ENCODE measurements at regions not wholly inside any gene's neighbourhood (a gene's known extent, or its start where the extent isn't known, plus 50 kb on each side); places are given as distances from the start of the nearest gene placed in this dataset.
"Not testable (repeated sequence)": the region's sequence is repeated elsewhere in the genome, so short reads cannot be mapped to it uniquely, and the experiment has no call there.

DNA sequence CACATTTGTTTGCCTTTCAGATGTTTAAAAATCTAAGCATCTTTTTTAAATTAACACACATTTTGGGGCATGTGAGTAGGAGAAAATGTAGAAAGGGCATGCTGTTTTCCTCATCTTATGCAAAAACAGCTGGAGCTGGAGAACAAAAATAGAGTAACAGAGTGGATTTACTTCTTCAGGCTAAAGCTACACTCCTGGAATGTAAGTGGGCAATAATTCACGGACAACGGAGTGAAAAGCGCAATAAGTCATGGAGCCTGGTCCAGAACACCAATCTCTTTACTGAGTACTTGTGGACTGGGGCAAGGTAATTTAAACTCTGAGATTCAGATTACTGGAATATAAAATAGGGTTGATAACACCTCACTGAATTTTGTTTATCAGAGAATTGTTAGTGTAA lies 1018.8 kb upstream of the HS3ST1 start:
- no peak for DNase-seq (ENCODE audit: low read depth)

DNA sequence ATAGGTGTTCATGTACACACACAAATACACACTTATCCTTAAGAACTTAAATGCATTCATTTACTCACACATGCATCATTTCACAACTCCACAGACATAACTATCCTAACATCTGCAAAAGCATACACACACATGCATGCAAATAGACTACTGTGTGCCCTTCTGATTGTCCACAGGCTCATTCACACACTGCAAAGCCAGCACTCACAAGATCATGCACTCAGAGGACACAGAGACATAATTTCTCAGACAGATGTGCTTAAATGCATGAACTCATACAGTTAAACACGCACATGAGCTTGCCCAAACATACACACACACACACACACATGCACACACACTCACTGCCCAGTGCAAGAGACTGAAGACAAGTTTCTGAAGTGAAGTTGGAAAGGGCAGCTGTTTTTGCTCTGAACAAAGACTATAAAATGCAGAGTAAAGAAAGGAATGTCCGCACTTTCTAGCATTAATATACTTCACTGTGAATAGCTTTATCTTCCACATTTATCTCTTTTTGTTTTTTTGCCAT lies 1018.0 kb upstream of the HS3ST1 start:
- DNase-seq (ENCODE audit: low read depth), result no peak

DNA sequence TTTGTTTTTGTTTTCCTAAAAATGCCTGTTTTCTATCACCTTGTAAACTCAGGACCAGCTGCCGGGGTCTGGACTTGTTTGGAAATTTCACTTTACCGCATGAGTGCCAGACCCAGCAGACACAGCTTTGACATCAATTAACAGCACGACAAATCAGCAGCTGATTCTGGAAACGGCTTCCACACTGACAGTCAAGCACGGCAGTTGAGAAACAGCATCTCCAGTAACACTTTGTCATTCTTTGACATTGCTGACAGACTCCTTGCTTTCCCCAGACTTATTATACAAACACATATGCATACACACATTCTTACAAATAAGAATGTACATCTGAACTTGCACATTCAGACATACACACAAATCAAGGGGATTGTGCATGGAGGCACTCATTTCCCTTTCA lies 1017.6 kb upstream of the HS3ST1 start:
- DNase-seq (ENCODE audit: low read depth), result no peak

DNA sequence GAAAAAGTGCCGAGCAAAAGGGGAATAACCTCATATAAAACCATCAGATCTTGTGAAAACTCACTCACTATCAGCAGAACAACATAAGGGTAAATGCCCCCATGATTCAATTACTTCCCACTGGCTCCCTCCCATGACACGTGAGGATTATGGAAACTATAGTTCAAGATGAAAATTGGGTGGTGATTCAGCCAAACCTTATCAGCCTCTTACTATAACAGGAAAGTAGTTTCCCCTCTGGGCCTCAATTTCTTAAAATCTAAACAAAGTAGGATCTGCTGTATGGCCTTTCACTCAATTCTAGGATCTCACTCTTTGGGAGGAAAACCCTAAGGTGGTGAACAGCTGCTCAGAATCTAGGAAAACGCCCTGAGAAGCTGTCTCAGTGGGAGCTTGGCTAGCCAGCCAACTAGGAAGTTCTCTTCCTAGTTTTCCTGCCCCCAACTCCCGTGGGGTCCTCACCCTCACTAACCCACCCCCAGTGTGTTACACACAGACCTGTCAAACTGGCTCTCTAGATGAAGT lies 1017.1 kb upstream of the HS3ST1 start:
- DNase-seq (ENCODE audit: low read depth), result no peak

DNA sequence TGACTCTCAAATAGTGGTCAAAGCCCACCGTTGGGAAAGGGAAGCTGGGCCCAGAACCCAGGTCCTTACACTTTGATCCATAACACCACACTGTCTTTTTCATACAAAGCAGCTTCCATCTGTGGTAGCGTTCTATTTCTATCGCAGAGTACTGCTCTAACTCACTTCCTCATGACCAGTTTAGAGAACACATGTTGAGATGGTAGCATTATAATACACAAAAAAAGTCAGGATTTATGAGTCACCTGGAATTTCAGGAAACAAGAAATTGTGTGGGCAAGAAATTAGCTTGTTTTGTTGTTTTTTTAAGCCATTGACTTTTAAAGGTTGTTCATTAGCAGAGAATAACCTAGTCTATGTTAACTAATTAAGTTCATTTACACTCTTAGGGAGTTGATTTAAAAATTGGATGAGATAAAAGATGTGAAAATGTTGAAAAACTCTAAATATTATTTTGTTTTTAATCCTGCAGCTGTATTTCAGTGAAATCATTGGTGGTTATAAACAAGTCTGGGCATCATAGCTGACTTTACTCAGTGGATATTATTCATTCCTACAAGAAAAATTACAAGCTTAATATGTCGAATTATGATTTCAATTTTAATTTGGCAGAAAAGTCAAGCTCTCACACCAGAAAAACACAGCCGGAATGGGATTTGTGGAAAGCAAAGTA lies 1011.1 kb upstream of the HS3ST1 start:
- DNase-seq (ENCODE audit: low read depth), result no peak

DNA sequence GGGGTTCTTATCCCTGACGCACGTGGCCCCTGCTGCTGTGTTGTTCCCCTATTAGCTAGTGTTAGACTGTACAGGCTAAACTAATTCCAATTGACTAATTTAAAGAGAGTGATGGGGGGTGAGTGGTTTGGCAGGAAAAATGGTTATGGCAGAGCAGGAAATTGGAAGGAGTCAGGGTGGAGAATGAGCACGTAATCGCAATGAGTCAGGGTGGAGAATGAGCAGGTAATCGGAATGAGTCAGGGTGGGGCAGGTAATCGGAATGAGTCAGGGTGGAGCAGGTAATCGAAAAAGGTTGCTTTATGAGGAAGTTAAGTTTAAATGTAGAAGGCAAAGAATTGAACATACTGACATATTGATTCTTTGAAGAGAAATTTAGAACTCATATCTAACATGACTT lies 1002.6 kb upstream of the HS3ST1 start:
- DNase-seq (ENCODE audit: low read depth), result not testable (repeated sequence)

DNA sequence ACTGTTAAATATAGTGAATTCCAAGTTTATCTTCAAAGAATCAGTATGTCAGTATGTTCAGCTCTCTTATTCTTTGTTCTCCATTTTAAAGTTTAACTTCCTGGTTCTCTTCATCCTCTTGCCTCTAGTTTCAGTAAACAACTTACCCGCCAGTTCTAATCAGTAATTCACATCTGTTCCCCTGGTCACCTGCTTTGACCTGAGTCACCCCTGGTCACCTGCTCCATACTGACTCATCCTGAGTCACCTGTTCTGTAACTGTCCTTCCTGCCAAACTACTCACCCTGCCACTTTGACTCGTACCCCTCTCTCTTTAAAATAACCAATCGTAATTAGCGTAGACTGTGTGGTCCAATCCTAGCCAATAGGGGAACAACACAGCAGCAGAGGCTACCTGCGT lies 992.7 kb upstream of the HS3ST1 start:
- no peak for DNase-seq (ENCODE audit: low read depth)

DNA sequence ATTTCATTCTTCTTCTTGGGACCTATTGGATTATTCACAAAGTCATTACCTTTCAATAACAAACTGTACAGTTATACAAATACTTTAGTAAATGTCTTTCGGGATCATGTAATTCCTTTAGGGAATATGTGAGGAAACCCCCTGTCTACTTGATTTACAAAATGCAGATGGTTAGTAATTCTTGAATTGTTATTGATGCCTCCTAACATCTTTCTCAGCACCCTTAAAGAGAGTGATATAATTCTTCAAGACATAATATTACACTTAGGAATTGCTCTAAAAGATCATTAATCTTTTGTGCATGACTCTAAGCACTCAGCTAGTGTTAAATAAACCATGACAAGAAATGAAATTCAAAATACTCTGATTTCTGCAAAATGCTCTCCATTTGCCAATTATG lies 988.1 kb upstream of the HS3ST1 start:
- DNase-seq (ENCODE audit: low read depth), result no peak

DNA sequence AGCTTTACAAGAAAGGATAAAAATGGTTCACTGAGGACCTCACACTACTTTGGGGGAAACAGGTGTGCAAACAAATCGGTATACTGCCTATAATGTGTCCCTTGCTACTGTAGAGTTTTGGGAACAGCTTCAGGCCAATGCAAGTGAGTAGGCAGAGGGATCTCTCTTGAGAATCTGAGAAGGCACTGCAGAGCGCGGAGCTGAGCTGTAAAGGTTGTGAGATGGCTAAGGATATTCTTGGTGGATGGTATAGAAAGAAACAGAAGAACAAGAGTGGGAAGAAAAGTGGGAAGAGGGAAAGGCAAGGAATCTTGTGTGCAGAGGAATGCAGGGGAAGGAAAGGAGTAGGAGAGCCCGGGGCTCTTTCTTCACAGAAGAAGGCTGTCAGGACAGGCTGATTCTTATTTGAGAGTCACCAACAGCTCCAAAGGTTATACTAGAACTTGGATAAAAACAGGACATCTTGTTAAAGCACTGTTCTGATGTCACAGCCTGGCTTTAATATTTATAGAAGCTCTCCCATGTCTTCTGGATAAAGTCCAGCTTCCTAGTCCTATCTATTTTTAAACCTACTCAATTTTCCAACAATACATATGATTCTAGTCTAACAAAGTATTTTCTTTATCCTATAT lies 985.6 kb upstream of the HS3ST1 start:
- no peak for DNase-seq (ENCODE audit: low read depth)

DNA sequence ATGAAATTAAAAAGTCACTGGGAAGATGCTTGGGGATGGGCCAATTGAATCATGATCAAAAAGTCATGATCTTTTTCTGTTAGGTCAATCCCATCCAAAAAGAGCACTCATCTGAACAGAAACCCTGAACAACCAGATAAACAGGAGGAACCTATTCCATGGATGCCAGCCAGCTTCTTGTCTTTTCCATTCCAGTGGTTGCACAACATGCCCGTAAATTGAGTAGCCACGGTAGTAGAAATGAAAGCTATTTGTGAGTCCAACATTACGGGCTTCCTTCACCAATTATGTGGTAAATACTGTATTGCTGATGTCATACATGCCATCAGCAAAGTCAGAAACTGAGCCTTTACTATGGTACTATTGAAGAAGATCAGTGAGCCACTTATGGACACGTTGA lies 982.4 kb upstream of the HS3ST1 start:
- DNase-seq (ENCODE audit: low read depth), result no peak

DNA sequence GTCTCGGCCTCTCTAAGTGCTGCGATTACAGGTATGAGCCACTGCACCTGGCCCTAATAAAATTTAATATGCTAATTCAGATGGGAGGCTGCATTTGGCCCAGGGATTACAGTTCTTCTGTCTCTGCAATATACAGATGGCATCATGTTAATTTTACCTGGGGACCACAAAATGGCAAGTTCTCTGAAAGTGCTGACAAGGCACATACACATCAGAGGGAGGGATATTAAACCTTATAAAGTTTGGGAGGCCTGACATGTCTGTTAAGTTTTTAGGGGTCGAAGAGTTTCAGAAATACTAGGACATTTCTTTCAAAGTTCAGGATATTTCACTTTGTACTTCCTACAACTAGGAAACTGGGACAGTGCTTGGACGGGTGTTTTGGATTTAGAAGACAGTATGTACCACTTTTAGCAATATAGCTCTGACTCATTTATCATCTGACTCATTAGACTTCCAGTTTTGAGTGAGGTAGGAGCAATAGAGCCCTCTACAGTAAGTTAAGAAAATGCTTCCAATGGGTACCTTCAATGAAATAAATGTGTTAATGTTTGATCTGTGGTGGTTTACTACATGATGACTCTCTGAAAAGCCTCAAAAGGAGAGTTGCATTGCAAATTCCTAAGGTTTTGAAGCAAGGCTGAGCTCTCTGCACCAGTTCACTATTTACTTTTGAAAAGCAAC lies 981.0 kb upstream of the HS3ST1 start:
- DNase-seq (ENCODE audit: low read depth), result no peak

DNA sequence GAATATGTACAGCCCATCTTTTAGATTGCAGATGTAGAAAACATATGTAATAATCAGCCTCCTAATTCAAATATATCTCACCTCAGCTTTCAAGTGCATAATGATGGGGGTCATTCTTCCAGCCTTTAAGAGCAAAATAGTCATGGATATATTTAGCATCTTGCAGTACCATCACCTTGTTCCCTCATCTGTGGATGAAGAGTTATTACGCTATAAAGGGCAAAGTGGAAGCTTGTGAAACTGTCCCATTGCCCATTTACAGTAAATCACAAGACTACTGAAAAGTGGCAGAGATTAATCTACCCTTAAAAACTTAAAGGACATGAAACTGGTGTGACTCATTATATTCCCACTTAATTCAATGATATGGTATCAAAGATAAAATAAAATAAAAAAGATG lies 979.7 kb upstream of the HS3ST1 start:
- DNase-seq (ENCODE audit: low read depth), result no peak

DNA sequence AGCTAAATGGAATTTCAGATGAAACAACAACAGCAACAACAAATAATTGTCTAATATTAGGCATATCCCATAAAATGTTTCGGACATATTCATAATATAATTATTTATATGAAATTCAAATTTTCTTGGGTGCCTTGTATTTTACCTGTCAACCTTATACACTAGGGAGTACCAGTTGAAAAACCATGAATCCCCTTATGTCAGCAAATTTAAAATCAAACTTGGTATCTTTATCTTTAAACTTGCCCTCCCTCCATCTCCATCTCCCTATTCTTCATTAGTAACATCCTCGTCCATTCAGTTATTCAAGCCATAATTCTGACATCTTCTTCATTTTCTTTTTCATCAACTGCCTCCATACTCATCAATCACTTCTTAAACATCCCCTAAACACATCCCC lies 974.5 kb upstream of the HS3ST1 start:
- DNase-seq (ENCODE audit: low read depth), result no peak

DNA sequence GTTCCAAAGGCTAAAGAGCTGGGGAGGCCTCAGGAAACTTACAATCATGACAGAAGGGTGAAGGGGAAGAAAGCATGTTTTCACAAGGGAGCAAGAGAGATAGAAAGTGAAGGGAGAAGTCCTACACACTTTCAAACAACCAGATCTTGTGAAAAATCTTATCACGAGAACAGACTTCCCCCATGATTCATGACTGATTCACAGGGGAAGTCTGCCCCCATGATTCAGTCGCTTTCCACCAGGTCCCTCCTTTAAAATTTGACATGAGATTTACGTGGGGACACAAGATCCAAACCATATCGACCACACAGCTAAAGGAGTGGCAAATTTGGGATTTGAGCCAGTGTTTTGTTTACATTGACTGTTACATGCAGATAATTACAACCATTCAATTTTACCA lies 971.1 kb upstream of the HS3ST1 start:
- no peak for DNase-seq (ENCODE audit: low read depth)

DNA sequence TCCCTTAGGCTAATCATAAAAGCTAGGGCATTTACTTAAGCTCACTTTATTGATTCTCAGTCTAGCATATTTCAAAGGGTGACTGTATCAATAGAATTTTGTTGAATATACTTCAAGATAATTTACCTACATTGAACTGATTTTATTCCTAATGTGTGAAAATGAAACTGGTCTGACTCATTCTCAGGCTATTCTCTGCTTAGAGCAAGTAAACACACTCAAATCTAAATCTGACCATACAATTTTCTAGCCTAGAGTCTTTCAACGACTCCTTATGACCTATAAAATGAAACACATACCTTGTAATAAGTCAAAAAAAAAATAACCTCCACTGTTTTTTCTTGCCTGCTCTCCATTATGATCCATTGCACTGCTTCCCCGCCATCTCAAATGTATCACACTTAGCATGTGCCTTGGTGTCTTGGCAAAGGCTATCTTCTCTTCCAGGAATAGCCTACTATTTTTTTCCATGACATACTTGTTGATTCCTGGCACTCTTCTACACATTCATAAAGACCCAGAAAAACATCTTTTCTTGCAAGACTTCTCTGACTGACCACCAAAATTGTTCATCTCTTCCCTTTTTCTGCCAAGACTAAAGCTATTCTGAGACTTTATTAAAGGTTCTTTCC lies 965.1 kb upstream of the HS3ST1 start:
- DNase-seq (ENCODE audit: low read depth), result no peak

DNA sequence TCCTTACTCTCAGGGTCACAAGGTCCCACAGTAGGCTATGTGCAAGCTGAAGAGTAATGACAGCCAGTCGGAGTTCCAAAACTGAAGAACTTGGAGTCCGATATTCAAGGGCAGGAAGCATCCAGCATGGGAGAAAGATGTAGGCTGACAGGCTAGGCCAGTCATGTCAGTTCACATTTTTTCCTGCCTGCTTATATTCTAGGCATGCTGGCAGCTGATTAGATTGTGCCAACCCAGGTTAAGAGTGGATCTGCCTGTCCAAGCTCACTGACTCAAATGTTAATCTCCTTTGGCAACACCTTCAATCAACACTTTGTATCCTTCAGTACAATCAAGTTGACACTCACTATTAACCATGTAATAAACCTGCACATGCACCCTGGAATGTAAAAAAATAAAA lies 960.9 kb upstream of the HS3ST1 start:
- DNase-seq (ENCODE audit: low read depth), result no peak

DNA sequence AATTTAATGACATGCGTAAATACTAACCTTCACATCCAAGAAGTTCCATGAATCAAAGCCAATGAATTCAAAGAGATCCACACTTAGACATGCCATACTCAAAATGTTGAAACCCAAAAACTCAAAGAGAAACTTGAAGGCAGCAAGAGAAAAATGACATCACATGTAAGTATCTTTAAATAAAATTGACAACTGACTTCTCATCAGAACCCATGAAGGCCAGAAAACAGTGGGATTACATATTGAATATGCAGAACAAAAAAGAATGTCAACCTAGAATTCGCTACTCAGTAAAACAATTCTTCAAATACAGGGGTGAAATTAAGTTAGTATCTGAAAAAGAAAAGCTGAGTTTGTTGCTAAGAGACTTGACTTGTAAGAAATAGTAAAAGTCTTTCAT lies 953.9 kb upstream of the HS3ST1 start:
- no peak for DNase-seq (ENCODE audit: low read depth)

DNA sequence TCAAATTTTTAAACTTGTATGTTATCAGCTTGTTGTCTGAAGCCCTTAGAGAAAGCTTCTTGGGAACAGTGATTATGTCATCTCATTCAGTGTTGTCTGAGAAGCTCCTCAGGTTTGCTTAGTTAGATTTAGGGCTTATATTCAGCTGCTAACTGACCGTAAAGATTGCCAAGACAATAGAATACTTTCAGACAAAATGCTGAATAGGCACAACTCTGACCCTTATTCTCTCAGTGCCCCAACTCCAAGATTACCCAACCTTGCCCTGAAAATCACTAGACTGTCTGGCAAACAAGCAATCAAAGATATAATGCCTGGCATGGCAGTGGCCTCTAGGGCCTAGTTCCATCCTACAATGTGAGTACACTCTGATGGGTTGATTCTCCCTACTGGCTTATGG lies 950.5 kb upstream of the HS3ST1 start:
- no peak for DNase-seq (ENCODE audit: low read depth)

DNA sequence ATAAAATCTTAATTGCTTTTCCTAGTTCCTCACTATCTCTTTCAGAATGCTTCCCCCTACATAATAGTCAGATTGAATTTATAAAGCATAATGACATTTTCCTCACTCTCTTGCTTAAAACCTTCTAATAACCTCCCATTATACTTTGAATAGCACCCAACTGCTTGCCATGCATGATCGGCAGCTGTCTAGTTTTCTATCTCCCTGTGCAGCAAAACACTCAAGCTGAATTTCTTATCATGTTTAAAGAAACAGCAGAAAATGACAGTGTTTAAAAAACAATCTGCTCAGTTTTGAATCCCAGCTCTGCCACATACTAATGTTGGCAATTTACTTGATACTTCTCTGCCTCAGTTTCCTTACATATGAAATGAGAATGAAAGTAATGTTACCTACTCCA lies 947.1 kb upstream of the HS3ST1 start:
- no peak for DNase-seq (ENCODE audit: low read depth)

DNA sequence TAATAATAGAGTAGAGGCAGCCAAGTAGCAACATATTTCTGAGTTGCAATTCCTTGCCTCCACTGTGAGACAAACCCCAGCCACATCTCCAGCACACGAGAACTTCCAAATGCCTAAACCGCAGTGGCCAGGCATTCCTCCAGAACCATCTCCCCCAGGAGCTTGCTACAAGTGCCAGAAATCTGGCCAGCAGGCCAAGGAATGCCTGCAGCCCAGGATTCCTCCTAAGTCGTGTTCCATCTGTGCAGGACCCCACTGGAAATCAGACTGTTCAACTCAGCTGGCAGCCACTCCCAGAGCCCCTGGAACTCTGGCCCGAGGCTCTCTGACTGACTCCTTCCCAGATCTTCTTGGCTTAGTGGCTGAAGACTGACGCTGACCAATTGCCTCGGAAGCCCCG lies 937.2 kb upstream of the HS3ST1 start:
- not testable (repeated sequence) for DNase-seq (ENCODE audit: low read depth)

DNA sequence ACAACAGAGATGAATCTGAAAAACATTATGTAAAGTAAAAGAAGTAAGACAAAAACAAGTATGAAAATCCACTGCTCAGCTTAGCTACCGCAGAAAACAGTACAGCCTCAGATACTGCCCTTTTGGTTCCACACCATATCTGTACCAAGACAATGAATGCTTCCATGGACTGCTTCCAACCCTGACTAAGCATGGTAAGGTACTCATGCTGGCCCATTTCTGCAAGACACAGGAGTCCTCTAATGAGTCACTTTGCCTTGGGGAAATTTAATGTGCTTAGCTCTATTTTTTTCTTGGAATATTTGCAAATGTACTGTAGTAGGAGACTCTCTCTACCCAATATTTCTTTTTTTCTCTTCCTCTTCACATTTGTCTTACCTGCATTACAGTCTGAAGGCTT lies 931.7 kb upstream of the HS3ST1 start:
- DNase-seq (ENCODE audit: low read depth), result no peak

DNA sequence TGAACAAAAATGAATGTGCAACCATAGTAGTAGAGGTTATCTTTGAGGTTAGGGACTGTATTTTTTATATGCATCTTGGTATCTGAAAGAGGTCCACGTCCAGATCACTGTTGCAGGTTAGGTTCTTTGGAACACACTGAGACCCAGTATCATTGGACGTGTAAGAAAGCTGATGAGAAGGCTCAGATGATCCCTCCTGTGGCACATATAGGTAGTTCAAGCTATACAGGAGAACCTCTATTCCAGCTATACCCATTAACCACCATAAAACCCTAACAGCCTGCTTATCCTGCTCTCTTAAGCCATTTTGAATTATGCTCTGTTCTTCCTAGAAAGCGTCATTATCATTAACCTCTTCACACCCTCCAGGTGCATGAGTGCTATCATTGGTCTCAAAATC lies 930.7 kb upstream of the HS3ST1 start:
- no peak for DNase-seq (ENCODE audit: low read depth)

DNA sequence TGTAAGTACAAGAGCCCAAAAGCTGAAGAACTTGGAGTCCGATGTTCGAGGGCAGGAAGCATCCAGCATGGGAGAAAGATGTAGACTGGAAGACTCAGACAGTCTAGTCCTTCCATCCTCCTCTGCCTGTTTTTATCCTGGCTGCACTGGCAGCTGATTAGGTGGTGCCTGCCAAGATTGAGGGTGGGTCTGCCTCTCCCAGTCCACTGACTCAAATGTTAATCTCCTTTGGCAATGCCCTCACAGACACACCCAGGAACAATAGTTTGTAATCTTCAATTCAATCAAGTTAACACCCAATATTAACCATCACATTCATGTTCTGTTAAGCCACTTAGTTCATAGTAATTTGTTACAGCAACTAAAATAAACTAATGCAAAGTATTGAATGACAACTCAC lies 904.4 kb upstream of the HS3ST1 start:
- not testable (repeated sequence) for DNase-seq (ENCODE audit: low read depth)
